OCI-LY7 (cell line): ENCODE measurements at regions not wholly inside any gene's neighbourhood (a gene's known extent, or its start where the extent isn't known, plus 50 kb on each side); places are given as distances from the start of the nearest gene placed in this dataset.

Experiments
- EZH2phosphoT487 ChIP-seq: fragments of 200-600 bp; sonication (generic); IDR thresholded peaks from 2 replicates; pipeline ENCODE4 v1.6.1; 2018; ENCODE audit warnings: low read depth, borderline replicate concordance, mild to moderate bottlenecking, mixed run types, antibody characterized with exemption, low read length, moderate library complexity, mixed read lengths
- TF ChIP-seq, protein P1 (sequence below): fragments of 200-600 bp; sonication (generic); conservative IDR thresholded peaks from 2 replicates; pipeline ENCODE4 v1.5.1; 2014; ENCODE audit warnings: mild to moderate bottlenecking, antibody characterized with exemption, low read length, moderate library complexity, mixed read lengths

DNA sequence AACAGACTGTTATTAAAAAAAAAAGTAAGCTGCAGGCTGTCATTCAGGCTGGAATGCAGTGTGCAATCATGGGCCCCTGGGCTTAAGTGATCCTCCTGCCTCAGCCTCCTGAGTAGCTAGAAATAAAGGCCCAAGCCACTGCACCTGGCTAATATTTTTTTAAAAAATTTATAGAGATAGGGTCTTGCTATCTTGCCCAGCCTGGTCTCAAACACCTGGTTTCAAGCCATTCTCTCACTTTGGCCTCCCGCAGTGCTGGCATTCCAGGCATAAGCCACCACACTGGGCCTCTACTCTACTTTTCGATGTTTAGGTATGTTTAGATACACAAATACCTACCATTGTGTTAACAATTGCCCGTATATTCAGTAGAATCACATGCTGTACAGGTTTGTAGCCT is 270.4 kb upstream of the PRKCQ start:
- TF ChIP-seq, protein P1, sequence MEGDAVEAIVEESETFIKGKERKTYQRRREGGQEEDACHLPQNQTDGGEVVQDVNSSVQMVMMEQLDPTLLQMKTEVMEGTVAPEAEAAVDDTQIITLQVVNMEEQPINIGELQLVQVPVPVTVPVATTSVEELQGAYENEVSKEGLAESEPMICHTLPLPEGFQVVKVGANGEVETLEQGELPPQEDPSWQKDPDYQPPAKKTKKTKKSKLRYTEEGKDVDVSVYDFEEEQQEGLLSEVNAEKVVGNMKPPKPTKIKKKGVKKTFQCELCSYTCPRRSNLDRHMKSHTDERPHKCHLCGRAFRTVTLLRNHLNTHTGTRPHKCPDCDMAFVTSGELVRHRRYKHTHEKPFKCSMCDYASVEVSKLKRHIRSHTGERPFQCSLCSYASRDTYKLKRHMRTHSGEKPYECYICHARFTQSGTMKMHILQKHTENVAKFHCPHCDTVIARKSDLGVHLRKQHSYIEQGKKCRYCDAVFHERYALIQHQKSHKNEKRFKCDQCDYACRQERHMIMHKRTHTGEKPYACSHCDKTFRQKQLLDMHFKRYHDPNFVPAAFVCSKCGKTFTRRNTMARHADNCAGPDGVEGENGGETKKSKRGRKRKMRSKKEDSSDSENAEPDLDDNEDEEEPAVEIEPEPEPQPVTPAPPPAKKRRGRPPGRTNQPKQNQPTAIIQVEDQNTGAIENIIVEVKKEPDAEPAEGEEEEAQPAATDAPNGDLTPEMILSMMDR, result no peak
- TF ChIP-seq EZH2phosphoT487, result no peak
